ENCODE measurements at regions not wholly inside any gene's neighbourhood (a gene's known extent, or its start where the extent isn't known, plus 50 kb on each side); places are given as distances from the start of the nearest gene placed in this dataset.

GRCh38 chr18:68400889-68401288 lies 314.0 kb downstream of the TMX3 start:
- Histone ChIP-seq H2BK120ac (replicated peaks; ENCODE audit: low read depth, low read length) (no peak overlapping the region), H4K91ac (replicated peaks; ENCODE audit: insufficient read length, low read length) (no peak overlapping the region), H2AK5ac (ENCODE audit: low read depth, low read length) (no peak overlapping the region), H3K56ac (replicated peaks; ENCODE audit: insufficient read length, low read depth, low read length) (no peak overlapping the region), H3K4me3 (ENCODE audit: extremely low read depth in 1 of 4, insufficient read depth in 2 of 4, low read depth in 3 of 4, low read length in 4 of 4) (no peak overlapping the region), H3K79me1 (ENCODE audit: low read depth, low read length) (no peaks in the 10 kb centered on the region), H2BK5ac (ENCODE audit: low read depth, low read length) (no peak overlapping the region), H3K23ac (ENCODE audit: insufficient read length) (no peak overlapping the region), H4K20me1 (replicated peaks in 1 of 2; ENCODE audit: control insufficient read depth in 1 of 2, insufficient read depth in 2 of 2, low read length in 2 of 2) (no peaks in the 10 kb centered on the region), H3K79me2 (ENCODE audit: control insufficient read depth in 1 of 2, insufficient read depth in 2 of 2, low read length in 2 of 2) (no peaks in the 10 kb centered on the region), H3K27me3 (replicated peaks in 1 of 4; ENCODE audit: control insufficient read depth in 3 of 4, extremely low read depth in 1 of 4, insufficient read depth in 3 of 4, low read length in 3 of 4) (no peaks in the 10 kb centered on the region), H3K14ac (ENCODE audit: insufficient read length) (no peak overlapping the region), H2BK12ac (ENCODE audit: low read depth, low read length) (no peak overlapping the region), H3K27ac (ENCODE audit: low read depth, low read length) (no peak overlapping the region), H4K8ac (ENCODE audit: extremely low read depth, insufficient read depth, low read length) (no peak overlapping the region), H2BK15ac (ENCODE audit: low read length) (no peak overlapping the region), H3K4ac (replicated peaks; ENCODE audit: insufficient read length, low read depth, low read length) (no peak overlapping the region), H3K4me1 (replicated peaks in 1 of 4; ENCODE audit: control insufficient read depth in 3 of 4, insufficient read depth in 4 of 4, low read length in 3 of 4) (no peaks in the 10 kb centered on the region), H3K9me3 (ENCODE audit: insufficient read depth in 2 of 2, low read depth in 1 of 2, low read length in 1 of 2) (no peaks in the 10 kb centered on the region), H3K36me3 (ENCODE audit: control insufficient read depth in 2 of 4, insufficient read depth in 4 of 4, low read length in 3 of 4) (no peaks in the 10 kb centered on the region), H2BK20ac (ENCODE audit: low read length) (no peak overlapping the region), H3K4me2 (ENCODE audit: insufficient read depth in 1 of 2, low read depth in 2 of 2, low read length in 2 of 2) (no peak overlapping the region), H4K5ac (ENCODE audit: insufficient read length, low read depth, low read length) (no peak overlapping the region), H3K9ac (replicated peaks in 1 of 4; ENCODE audit: extremely low read depth in 1 of 4, low read depth in 3 of 4, low read length in 3 of 4) (no peak overlapping the region), H2AFZ (ENCODE audit: low read length) (no peak overlapping the region), H3K23me2 (ENCODE audit: low read depth, low read length) (no peaks in the 10 kb centered on the region), H3K18ac (ENCODE audit: extremely low read depth, low read length) (no peak overlapping the region)
- no peak for DNase-seq (ENCODE audit: low read depth in 1 of 2, low spot score in 2 of 2)
- ChIA-PET POLR2A (ENCODE audit: partially characterized antibody) (no interaction called here), CTCF (ENCODE audit: partially characterized antibody) (no interaction called here)
- WGBS, 2 experiments (ENCODE audit: extremely low coverage in 1 of 2, insufficient coverage in 1 of 2, insufficient read length in 1 of 2, insufficient replicate concordance in 2 of 2, low coverage in 1 of 2, low lambda C conversion rate in 2 of 2, missing lambda C conversion rate in 1 of 2) = 91% methylated on average over 3 of the region's 3 CpGs; no CpG with 5 or more reads in 1 of the 2 experiments
- FAIRE-seq = no peak
- no peak for TF ChIP-seq CHD7 (IDR thresholded peaks at IDR 0.05; ENCODE audit: insufficient replicate concordance, low read length)
